GM12872 (cell line): ENCODE measurements at regions not wholly inside any gene's neighbourhood (a gene's known extent, or its start where the extent isn't known, plus 50 kb on each side); places are given as distances from the start of the nearest gene placed in this dataset.

ENCODE experiments used
- CTCF ChIP-seq: IDR thresholded peaks from 3 replicates; pipeline ENCODE4 v1.5.1; 2011; ENCODE audit warnings: low read depth, mild to moderate bottlenecking, low read length, moderate library complexity; ENCODE audit not compliant: insufficient read depth

GRCh38 chr4:178784491-178784890, 1342.3 kb upstream of the AGA start:
- no peak for TF ChIP-seq CTCF

GRCh38 chr4:178789279-178789678, 1347.0 kb upstream of the AGA start:
- TF ChIP-seq CTCF, result no peak

GRCh38 chr4:178799204-178799603, 1357.0 kb upstream of the AGA start:
- no peak for TF ChIP-seq CTCF

GRCh38 chr4:178808106-178808505, 1365.9 kb upstream of the AGA start:
- TF ChIP-seq CTCF, result no peak

GRCh38 chr4:178809921-178810320, 1367.7 kb upstream of the AGA start:
- no peak for TF ChIP-seq CTCF

GRCh38 chr4:178811356-178811755, 1369.1 kb upstream of the AGA start:
- TF ChIP-seq CTCF, result no peak

GRCh38 chr4:178812866-178813265, 1370.6 kb upstream of the AGA start:
- TF ChIP-seq CTCF, result no peak

GRCh38 chr4:178814908-178815307, 1372.7 kb upstream of the AGA start:
- TF ChIP-seq CTCF, result no peak
